Effector memory CD4-positive, alpha-beta T cell (primary cell): ENCODE measurements at regions not wholly inside any gene's neighbourhood (a gene's known extent, or its start where the extent isn't known, plus 50 kb on each side); places are given as distances from the start of the nearest gene placed in this dataset.

Source experiments
- DNase-seq, 3 donors: peaks; one replicate each; pipeline ENCODE4 v3.0.0-alpha.2; 2020
- H3K27ac ChIP-seq: 2 replicates; pipeline ENCODE4 v1.7.0; 2013; ENCODE audit warnings: mild to moderate bottlenecking, low read length, moderate library complexity; ENCODE audit not compliant: insufficient read depth, poor library complexity, severe bottlenecking
- H3K27me3 ChIP-seq: replicated peaks from 2 replicates; pipeline ENCODE4 v1.7.0; 2013; ENCODE audit warnings: mild to moderate bottlenecking, low read length; ENCODE audit not compliant: insufficient read depth, control insufficient read depth, poor library complexity, severe bottlenecking
- H3K36me3 ChIP-seq: 2 replicates; pipeline ENCODE4 v1.7.0; 2013; ENCODE audit warnings: mild to moderate bottlenecking, low read length, moderate library complexity; ENCODE audit not compliant: control insufficient read depth, insufficient read depth
- H3K4me1 ChIP-seq: 2 replicates; pipeline ENCODE4 v1.7.0; 2013; ENCODE audit warnings: low read length, mild to moderate bottlenecking; ENCODE audit not compliant: control insufficient read depth, insufficient read depth, poor library complexity, severe bottlenecking
- H3K4me3 ChIP-seq: 2 replicates; pipeline ENCODE4 v1.7.0; 2013; ENCODE audit warnings: low read length, low read depth, mild to moderate bottlenecking; ENCODE audit not compliant: insufficient read depth, poor library complexity, severe bottlenecking
- H3K9me3 ChIP-seq: 2 replicates; pipeline ENCODE4 v1.7.0; 2013; ENCODE audit warnings: mild to moderate bottlenecking, low read length, moderate library complexity; ENCODE audit not compliant: control insufficient read depth

GRCh38 chr11:80649186-80649585 lies 1208.4 kb upstream of the TENM4 start:
- DNase-seq = no peak
- H3K36me3 ChIP-seq = no peaks in the 10 kb centered on the region
- no peak overlapping the region for H3K27ac ChIP-seq
- H3K9me3 ChIP-seq = no peaks in the 10 kb centered on the region
- H3K4me1 ChIP-seq = no peaks in the 10 kb centered on the region
- no peak overlapping the region for H3K4me3 ChIP-seq
- H3K27me3 ChIP-seq = no peaks in the 10 kb centered on the region

GRCh38 chr11:80638296-80638695 lies 1197.5 kb upstream of the TENM4 start:
- H3K36me3 ChIP-seq = no peaks in the 10 kb centered on the region
- H3K4me1 ChIP-seq = no peaks in the 10 kb centered on the region
- H3K9me3 ChIP-seq = no peaks in the 10 kb centered on the region
- no peak for DNase-seq
- H3K27ac ChIP-seq = no peak overlapping the region
- H3K27me3 ChIP-seq = no peaks in the 10 kb centered on the region
- H3K4me3 ChIP-seq = no peak overlapping the region

- Histone ChIP-seq H3K36me3 (no peaks in the 10 kb centered on the region), H3K4me1 (no peaks in the 10 kb centered on the region), H3K27ac (no peak overlapping the region), H3K9me3 (no peaks in the 10 kb centered on the region), H3K27me3 (no peaks in the 10 kb centered on the region), H3K4me3 (no peak overlapping the region)
- no peak for DNase-seq
These were observed 1196.7 kb upstream of the TENM4 start for GRCh38 chr11:80637571-80637970.

GRCh38 chr11:80636999-80637398 lies 1196.2 kb upstream of the TENM4 start:
- Histone ChIP-seq H3K27ac (no peak overlapping the region), H3K27me3 (no peaks in the 10 kb centered on the region), H3K4me3 (no peak overlapping the region)

GRCh38 chr11:80635178-80635577 lies 1194.3 kb upstream of the TENM4 start:
- Histone ChIP-seq H3K27me3 (no peaks in the 10 kb centered on the region), H3K9me3 (no peaks in the 10 kb centered on the region), H3K4me3 (no peak overlapping the region), H3K4me1 (no peaks in the 10 kb centered on the region), H3K27ac (no peak overlapping the region), H3K36me3 (no peaks in the 10 kb centered on the region)
- no peak for DNase-seq

More at GRCh38 chr11:80636999-80637398, 1196.2 kb upstream of the TENM4 start:
- no peak for DNase-seq
- Histone ChIP-seq H3K36me3 (no peaks in the 10 kb centered on the region), H3K9me3 (no peaks in the 10 kb centered on the region), H3K4me1 (no peaks in the 10 kb centered on the region)

- Histone ChIP-seq H3K4me3 (no peak overlapping the region), H3K27me3 (no peaks in the 10 kb centered on the region), H3K36me3 (no peaks in the 10 kb centered on the region), H3K9me3 (no peaks in the 10 kb centered on the region), H3K4me1 (no peaks in the 10 kb centered on the region), H3K27ac (no peak overlapping the region)
- DNase-seq = no peak
These were observed 1191.9 kb upstream of the TENM4 start for GRCh38 chr11:80632691-80633090.

GRCh38 chr11:80632156-80632555 lies 1191.3 kb upstream of the TENM4 start:
- Histone ChIP-seq H3K4me3 (no peak overlapping the region), H3K27ac (no peak overlapping the region), H3K4me1 (no peaks in the 10 kb centered on the region), H3K36me3 (no peaks in the 10 kb centered on the region), H3K9me3 (no peaks in the 10 kb centered on the region), H3K27me3 (no peaks in the 10 kb centered on the region)
- no peak for DNase-seq

- DNase-seq = no peak
- no peaks in the 10 kb centered on the region for H3K9me3 ChIP-seq
- no peaks in the 10 kb centered on the region for H3K36me3 ChIP-seq
- H3K4me1 ChIP-seq = no peaks in the 10 kb centered on the region
- H3K27me3 ChIP-seq = no peaks in the 10 kb centered on the region
- no peak overlapping the region for H3K27ac ChIP-seq
- H3K4me3 ChIP-seq = no peak overlapping the region
These were observed 1188.6 kb upstream of the TENM4 start for GRCh38 chr11:80629466-80629865.

- Histone ChIP-seq H3K36me3 (no peaks in the 10 kb centered on the region), H3K9me3 (no peaks in the 10 kb centered on the region), H3K27me3 (no peaks in the 10 kb centered on the region), H3K27ac (no peak overlapping the region), H3K4me1 (no peaks in the 10 kb centered on the region), H3K4me3 (no peak overlapping the region)
- DNase-seq = no peak
These were observed 1186.5 kb upstream of the TENM4 start for GRCh38 chr11:80627364-80627763.

GRCh38 chr11:80626721-80627120 lies 1185.9 kb upstream of the TENM4 start:
- Histone ChIP-seq H3K27ac (no peak overlapping the region), H3K27me3 (no peaks in the 10 kb centered on the region), H3K9me3 (no peaks in the 10 kb centered on the region), H3K4me3 (no peak overlapping the region), H3K4me1 (no peaks in the 10 kb centered on the region), H3K36me3 (no peaks in the 10 kb centered on the region)
- DNase-seq = no peak

- DNase-seq = no peak
- Histone ChIP-seq H3K9me3 (no peaks in the 10 kb centered on the region), H3K27ac (no peak overlapping the region), H3K4me3 (no peak overlapping the region), H3K27me3 (no peaks in the 10 kb centered on the region), H3K36me3 (no peaks in the 10 kb centered on the region), H3K4me1 (no peaks in the 10 kb centered on the region)
These were observed 1184.7 kb upstream of the TENM4 start for GRCh38 chr11:80625563-80625962.
